ENCODE measurements at regions not wholly inside any gene's neighbourhood (a gene's known extent, or its start where the extent isn't known, plus 50 kb on each side); places are given as distances from the start of the nearest gene placed in this dataset.

DNA sequence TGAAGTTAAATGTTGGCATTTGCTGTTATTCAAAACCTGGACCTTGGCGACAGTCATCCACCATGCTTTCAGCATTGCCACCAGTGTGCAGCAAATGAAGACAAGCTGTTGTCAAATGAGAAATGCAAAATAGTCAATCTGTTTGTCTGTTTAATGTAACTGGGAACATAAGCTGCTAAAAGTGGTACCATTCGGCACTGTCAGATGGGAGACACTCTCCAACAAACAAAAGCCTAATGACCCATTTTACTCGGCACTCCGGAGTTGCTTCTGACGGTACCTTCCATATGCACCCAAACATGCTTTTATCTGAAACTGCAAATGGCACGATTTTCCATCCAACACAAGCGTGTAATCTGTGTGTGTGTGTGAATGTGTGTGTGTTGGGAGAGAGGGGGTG is 297.8 kb downstream of the MAF start:
- TF ChIP-seq, protein P1, sequence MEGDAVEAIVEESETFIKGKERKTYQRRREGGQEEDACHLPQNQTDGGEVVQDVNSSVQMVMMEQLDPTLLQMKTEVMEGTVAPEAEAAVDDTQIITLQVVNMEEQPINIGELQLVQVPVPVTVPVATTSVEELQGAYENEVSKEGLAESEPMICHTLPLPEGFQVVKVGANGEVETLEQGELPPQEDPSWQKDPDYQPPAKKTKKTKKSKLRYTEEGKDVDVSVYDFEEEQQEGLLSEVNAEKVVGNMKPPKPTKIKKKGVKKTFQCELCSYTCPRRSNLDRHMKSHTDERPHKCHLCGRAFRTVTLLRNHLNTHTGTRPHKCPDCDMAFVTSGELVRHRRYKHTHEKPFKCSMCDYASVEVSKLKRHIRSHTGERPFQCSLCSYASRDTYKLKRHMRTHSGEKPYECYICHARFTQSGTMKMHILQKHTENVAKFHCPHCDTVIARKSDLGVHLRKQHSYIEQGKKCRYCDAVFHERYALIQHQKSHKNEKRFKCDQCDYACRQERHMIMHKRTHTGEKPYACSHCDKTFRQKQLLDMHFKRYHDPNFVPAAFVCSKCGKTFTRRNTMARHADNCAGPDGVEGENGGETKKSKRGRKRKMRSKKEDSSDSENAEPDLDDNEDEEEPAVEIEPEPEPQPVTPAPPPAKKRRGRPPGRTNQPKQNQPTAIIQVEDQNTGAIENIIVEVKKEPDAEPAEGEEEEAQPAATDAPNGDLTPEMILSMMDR (IDR thresholded peaks at IDR 0.05; ENCODE audit: borderline replicate concordance, extremely low read depth, low read length, poor library complexity, severe bottlenecking): no peak
- TF ChIP-seq EZH2 (IDR thresholded peaks at IDR 0.05; ENCODE audit: borderline replicate concordance, low read depth, low read length, severe bottlenecking): no peak

Data from DND-41 (cell line).